GM12878 (cell line): ENCODE measurements at regions not wholly inside any gene's neighbourhood (a gene's known extent, or its start where the extent isn't known, plus 50 kb on each side); places are given as distances from the start of the nearest gene placed in this dataset.
A peak's percentile ranks its signal among the peaks of the same experiment; 100 is the strongest.

Source experiments
- ATAC-seq: fragments of 200-7000 bp; cut with Tn5 transposase; 3 replicates; pipeline ENCODE4 v1.9.1; 2020; ENCODE audit warnings: mild to moderate bottlenecking, moderate library complexity
- BruUV-seq: library from RNA; stranded (reverse); fragments of 400-500 nt; replicated peaks from 2 replicates; lab custom pipeline; 2021; lab: Mats Ljungman, UMichigan
- CTCF ChIA-PET: fragments of 300-600 bp; sonication (Branson Sonifier 250); formaldehyde crosslinking; extraction: SDS; loops from one replicate; lab custom pipeline; 2021; ENCODE audit warnings: inconsistent platforms; lab: Yijun Ruan, JAX
- POLR2A ChIA-PET: fragments of 350-600 bp; formaldehyde crosslinking; extraction: SDS; loops from one replicate; lab custom pipeline; 2021; ENCODE audit warnings: inconsistent platforms; lab: Charles Lee
- RAD21 ChIA-PET: fragments of 300-600 bp; sonication (Branson Sonifier 250); formaldehyde crosslinking; loops from one replicate; lab custom pipeline; 2023; ENCODE audit warnings: antibody characterized with exemption; ENCODE audit not compliant: unreplicated experiment; lab: Charles Lee
- SMC1A ChIA-PET: fragments of 300-600 bp; sonication (Branson Sonifier 250); formaldehyde crosslinking; loops from one replicate; lab custom pipeline; 2023; ENCODE audit not compliant: unreplicated experiment, uncharacterized antibody; lab: Charles Lee
- DNase-seq: peaks from one replicate; pipeline ENCODE4 v3.0.0-alpha.2; 2011; ENCODE audit warnings: low read depth, low spot score
- FAIRE-seq: peaks from 3 replicates; lab custom pipeline; 2011; peaks lifted over from hg19 to GRCh38; lab: Jason Lieb, UNC
- H2AFZ ChIP-seq: 2 replicates; pipeline ENCODE4 v1.6.0; 2011; ENCODE audit warnings: low read depth, low read length, control low read depth; ENCODE audit not compliant: control insufficient read depth
- H3K27ac ChIP-seq: 2 replicates; pipeline ENCODE4 v1.5.1; 2011; ENCODE audit warnings: control low read depth; ENCODE audit not compliant: control insufficient read depth, insufficient read depth
- H3K27me3 ChIP-seq, 2 experiments: replicated peaks in 1 of 2; 2 replicates each; pipeline versions ENCODE4 v1.6.0 to v1.6.1; 2011; ENCODE audit warnings: low read length in 1 of 2; ENCODE audit not compliant: control insufficient read depth in 2 of 2, insufficient read depth in 2 of 2
- H3K36me3 ChIP-seq, 2 experiments: 2 replicates each; pipeline ENCODE4 v1.5.1; 2011; ENCODE audit warnings: low read length in 1 of 2; ENCODE audit not compliant: control insufficient read depth in 2 of 2, insufficient read depth in 2 of 2
- H3K4me1 ChIP-seq: 2 replicates; pipeline ENCODE4 v1.6.1; 2011; ENCODE audit warnings: mild to moderate bottlenecking, low read length, moderate library complexity, mixed read lengths; ENCODE audit not compliant: control insufficient read depth, insufficient read depth
- H3K4me2 ChIP-seq: 2 replicates; pipeline ENCODE4 v1.6.0; 2011; ENCODE audit warnings: control low read depth; ENCODE audit not compliant: control insufficient read depth, insufficient read depth
- H3K4me3 ChIP-seq: fragments of 200-600 bp; sonication (generic); 2 replicates; pipeline ENCODE4 v1.5.1; 2016
- H3K79me2 ChIP-seq: 2 replicates; pipeline ENCODE4 v1.6.0; 2011; ENCODE audit warnings: low read length; ENCODE audit not compliant: control insufficient read depth, insufficient read depth
- H3K9ac ChIP-seq: 2 replicates; pipeline ENCODE4 v1.8.0; 2011; ENCODE audit warnings: low read length, control low read depth, mixed read lengths; ENCODE audit not compliant: control insufficient read depth, insufficient read depth
- H3K9me3 ChIP-seq: replicated peaks from 3 replicates; pipeline ENCODE4 v1.5.1; 2011; ENCODE audit warnings: mild to moderate bottlenecking, low read length; ENCODE audit not compliant: control insufficient read depth, insufficient read depth
- H4K20me1 ChIP-seq: 2 replicates; pipeline ENCODE4 v1.6.0; 2011; ENCODE audit not compliant: control insufficient read depth, insufficient read depth
- ATF2 ChIP-seq: IDR thresholded peaks from 2 replicates; pipeline ENCODE4 v1.6.1; 2012; ENCODE audit warnings: low read length, inconsistent platforms
- FOS ChIP-seq: IDR thresholded peaks from 3 replicates; pipeline ENCODE4 v1.6.1; 2011; ENCODE audit warnings: borderline replicate concordance; ENCODE audit not compliant: insufficient read length; ENCODE audit errors: extremely low read depth
- HDAC2 ChIP-seq: fragments of 200-600 bp; sonication (generic); IDR thresholded peaks from 2 replicates; pipeline ENCODE4 v1.6.1; 2017
- WGBS: methylation state at CpG from one replicate; pipeline ENCODE4 v1.1.6; 2016; ENCODE audit warnings: low lambda C conversion rate; ENCODE audit not compliant: insufficient replicate concordance, insufficient coverage; ENCODE audit errors: missing lambda C conversion rate; 5-methylcytosine and 5-hydroxymethylcytosine counted together
- in situ Hi-C: fragments of 300-500 bp; cut with MboI; formaldehyde crosslinking; loops from 9 replicates; pipeline ENCODE4 v1.14.3; 2018; ENCODE audit warnings: mixed read lengths
- intact Hi-C: fragments of 100-400 bp; cut with micrococcal nuclease; formaldehyde crosslinking; loops from one replicate; pipeline ENCODE4 v1.14.2; 2022; ENCODE audit not compliant: unreplicated experiment
- TF ChIP-seq, protein P1 (sequence below): IDR thresholded peaks from 2 replicates; pipeline ENCODE4 v1.6.1; 2012; ENCODE audit warnings: improper control_type of control experiment, low read depth, low read length; ENCODE audit not compliant: insufficient replicate concordance

- Histone ChIP-seq H3K27ac (no peak overlapping the region), H3K4me3 (no peak overlapping the region), H3K27me3 (no peaks in the 10 kb centered on the region; a peak in 1 of 4 replicates), H3K4me2 (peak overlapping the region; percentile 44; the same call in 1 of the 2 replicates), H3K36me3 (peaks cover 0 to 3% of the 10 kb centered on the region in 2 experiments; a peak in 3 of 4 replicates), H3K9me3 (no peaks in the 10 kb centered on the region), H2AFZ (no peak overlapping the region)
- in situ Hi-C loops, result no loop called here
- ChIA-PET CTCF (interaction anchor here (1.0 kb wide), 1 partner anchor 54 kb away, joined by 3 read pairs; no protein-coding TSS in a partner anchor), RAD21 (no interaction called here)
- no peak for FAIRE-seq
- TF ChIP-seq ATF2, result no peak
- no peak for TF ChIP-seq HDAC2
- TF ChIP-seq, protein P1, sequence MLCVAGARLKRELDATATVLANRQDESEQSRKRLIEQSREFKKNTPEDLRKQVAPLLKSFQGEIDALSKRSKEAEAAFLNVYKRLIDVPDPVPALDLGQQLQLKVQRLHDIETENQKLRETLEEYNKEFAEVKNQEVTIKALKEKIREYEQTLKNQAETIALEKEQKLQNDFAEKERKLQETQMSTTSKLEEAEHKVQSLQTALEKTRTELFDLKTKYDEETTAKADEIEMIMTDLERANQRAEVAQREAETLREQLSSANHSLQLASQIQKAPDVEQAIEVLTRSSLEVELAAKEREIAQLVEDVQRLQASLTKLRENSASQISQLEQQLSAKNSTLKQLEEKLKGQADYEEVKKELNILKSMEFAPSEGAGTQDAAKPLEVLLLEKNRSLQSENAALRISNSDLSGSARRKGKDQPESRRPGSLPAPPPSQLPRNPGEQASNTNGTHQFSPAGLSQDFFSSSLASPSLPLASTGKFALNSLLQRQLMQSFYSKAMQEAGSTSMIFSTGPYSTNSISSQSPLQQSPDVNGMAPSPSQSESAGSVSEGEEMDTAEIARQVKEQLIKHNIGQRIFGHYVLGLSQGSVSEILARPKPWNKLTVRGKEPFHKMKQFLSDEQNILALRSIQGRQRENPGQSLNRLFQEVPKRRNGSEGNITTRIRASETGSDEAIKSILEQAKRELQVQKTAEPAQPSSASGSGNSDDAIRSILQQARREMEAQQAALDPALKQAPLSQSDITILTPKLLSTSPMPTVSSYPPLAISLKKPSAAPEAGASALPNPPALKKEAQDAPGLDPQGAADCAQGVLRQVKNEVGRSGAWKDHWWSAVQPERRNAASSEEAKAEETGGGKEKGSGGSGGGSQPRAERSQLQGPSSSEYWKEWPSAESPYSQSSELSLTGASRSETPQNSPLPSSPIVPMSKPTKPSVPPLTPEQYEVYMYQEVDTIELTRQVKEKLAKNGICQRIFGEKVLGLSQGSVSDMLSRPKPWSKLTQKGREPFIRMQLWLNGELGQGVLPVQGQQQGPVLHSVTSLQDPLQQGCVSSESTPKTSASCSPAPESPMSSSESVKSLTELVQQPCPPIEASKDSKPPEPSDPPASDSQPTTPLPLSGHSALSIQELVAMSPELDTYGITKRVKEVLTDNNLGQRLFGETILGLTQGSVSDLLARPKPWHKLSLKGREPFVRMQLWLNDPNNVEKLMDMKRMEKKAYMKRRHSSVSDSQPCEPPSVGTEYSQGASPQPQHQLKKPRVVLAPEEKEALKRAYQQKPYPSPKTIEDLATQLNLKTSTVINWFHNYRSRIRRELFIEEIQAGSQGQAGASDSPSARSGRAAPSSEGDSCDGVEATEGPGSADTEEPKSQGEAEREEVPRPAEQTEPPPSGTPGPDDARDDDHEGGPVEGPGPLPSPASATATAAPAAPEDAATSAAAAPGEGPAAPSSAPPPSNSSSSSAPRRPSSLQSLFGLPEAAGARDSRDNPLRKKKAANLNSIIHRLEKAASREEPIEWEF, result no peak
- TF ChIP-seq FOS, result no peak
- TF ChIP-seq, all 136 proteins: peak for 0
- POLR2A ChIA-PET, result no interaction called here
- SMC1A ChIA-PET, result no interaction called here
- H3K4me1 ChIP-seq, result no peaks in the 10 kb centered on the region
- H3K9ac ChIP-seq, result no peak overlapping the region
- 61% methylated on average over 43 of the region's 44 CpGs for WGBS
- no peaks in the 10 kb centered on the region for H4K20me1 ChIP-seq
- BruUV-seq, result no TSS peak
- intact Hi-C loops, result no loop called here
- no peaks in the 10 kb centered on the region for H3K79me2 ChIP-seq
- DNase-seq, result no peak
- no peak for ATAC-seq
Measured at GRCh38 chrX:131795442-131796229, 227.5 kb upstream of the STK26 start.
